ENCODE measurements at regions not wholly inside any gene's neighbourhood (a gene's known extent, or its start where the extent isn't known, plus 50 kb on each side); places are given as distances from the start of the nearest gene placed in this dataset.

GRCh38 chr16:50861451-50861850 is 119.6 kb downstream of the CYLD start:
- DNase-seq = no peak
- no peak overlapping the region for H3K4me3 ChIP-seq
- no peaks in the 10 kb centered on the region for H3K4me1 ChIP-seq
- no peak overlapping the region for H3K27ac ChIP-seq
- no peak for ATAC-seq
- no peaks in the 10 kb centered on the region for H3K9me3 ChIP-seq
- TF ChIP-seq CTCF (IDR thresholded peaks at IDR 0.05) = no peak
- H3K27me3 ChIP-seq = no peaks in the 10 kb centered on the region
- no peaks in the 10 kb centered on the region for H3K36me3 ChIP-seq
- intact Hi-C loops (cut with DNase I) = no loop called here

GRCh38 chr16:50859628-50860360 is 117.9 kb downstream of the CYLD start:
- DNase-seq (no peak), ATAC-seq (no peak)
- Histone ChIP-seq H3K36me3 (no peaks in the 10 kb centered on the region), H3K4me1 (no peaks in the 10 kb centered on the region), H3K4me3 (no peak overlapping the region), H3K27ac (no peak overlapping the region), H3K27me3 (no peaks in the 10 kb centered on the region), H3K9me3 (no peaks in the 10 kb centered on the region)
- intact Hi-C loops (cut with DNase I) = no loop called here
- no peak for TF ChIP-seq CTCF (IDR thresholded peaks at IDR 0.05)

GRCh38 chr16:50858877-50859627 is 117.2 kb downstream of the CYLD start:
- Histone ChIP-seq H3K9me3 (no peaks in the 10 kb centered on the region), H3K27me3 (no peaks in the 10 kb centered on the region), H3K36me3 (no peaks in the 10 kb centered on the region), H3K27ac (no peak overlapping the region), H3K4me1 (no peaks in the 10 kb centered on the region), H3K4me3 (no peak overlapping the region)
- ATAC-seq (no peak), DNase-seq (no peak)
- no peak for TF ChIP-seq CTCF (IDR thresholded peaks at IDR 0.05)
- intact Hi-C loops (cut with DNase I) = no loop called here

- Histone ChIP-seq H3K9me3 (no peaks in the 10 kb centered on the region), H3K27me3 (no peaks in the 10 kb centered on the region), H3K27ac (no peak overlapping the region), H3K4me3 (no peak overlapping the region), H3K36me3 (no peaks in the 10 kb centered on the region), H3K4me1 (no peaks in the 10 kb centered on the region)
- DNase-seq (no peak), ATAC-seq (no peak)
- no peak for TF ChIP-seq CTCF (IDR thresholded peaks at IDR 0.05)
- intact Hi-C loops (cut with DNase I) = no loop called here
Measured at GRCh38 chr16:50858376-50858775, 116.5 kb downstream of the CYLD start.

- intact Hi-C loops (cut with DNase I) = no loop called here
- Histone ChIP-seq H3K4me1 (no peaks in the 10 kb centered on the region), H3K4me3 (no peak overlapping the region), H3K9me3 (no peaks in the 10 kb centered on the region), H3K27me3 (no peaks in the 10 kb centered on the region), H3K27ac (no peak overlapping the region), H3K36me3 (no peaks in the 10 kb centered on the region)
- no peak for DNase-seq
- no peak for ATAC-seq
- no peak for TF ChIP-seq CTCF (IDR thresholded peaks at IDR 0.05)
Measured at GRCh38 chr16:50857881-50858280, 116.0 kb downstream of the CYLD start.
